Amniotic stem cell (primary cell): ENCODE measurements at regions not wholly inside any gene's neighbourhood (a gene's known extent, or its start where the extent isn't known, plus 50 kb on each side); places are given as distances from the start of the nearest gene placed in this dataset.

Experiments
- DNase-seq: peaks from one replicate; lab custom pipeline; 2025; lab: John Stamatoyannopoulos, UW

GRCh38 chr5:96072138-96072790, 110.6 kb upstream of the ELL2 start:
- DNase-seq, result no peak

- DNase-seq, result no peak
These were observed 109.1 kb upstream of the ELL2 start for GRCh38 chr5:96070622-96071225.

GRCh38 chr5:96067894-96068614, 106.4 kb upstream of the ELL2 start:
- no peak for DNase-seq

GRCh38 chr5:96067251-96067650, 105.6 kb upstream of the ELL2 start:
- no peak for DNase-seq

GRCh38 chr5:96066386-96066719, 104.7 kb upstream of the ELL2 start:
- DNase-seq, result no peak

- no peak for DNase-seq
These were observed 104.2 kb upstream of the ELL2 start for GRCh38 chr5:96065685-96066385.

GRCh38 chr5:96064877-96065276, 103.2 kb upstream of the ELL2 start:
- no peak for DNase-seq

- DNase-seq, result no peak
These were observed 101.2 kb upstream of the ELL2 start for GRCh38 chr5:96062836-96063235.

- DNase-seq, result no peak
These were observed 96.4 kb upstream of the ELL2 start for GRCh38 chr5:96058084-96058483.

GRCh38 chr5:96054311-96055030, 92.8 kb upstream of the ELL2 start:
- no peak for DNase-seq

GRCh38 chr5:96053063-96053735, 91.5 kb upstream of the ELL2 start:
- no peak for DNase-seq

GRCh38 chr5:96052374-96052773, 90.7 kb upstream of the ELL2 start:
- DNase-seq, result no peak

- no peak for DNase-seq
These were observed 89.8 kb upstream of the ELL2 start for GRCh38 chr5:96051401-96051830.

- DNase-seq, result no peak
These were observed 88.7 kb upstream of the ELL2 start for GRCh38 chr5:96050273-96050880.

GRCh38 chr5:96049398-96050272, 88.0 kb upstream of the ELL2 start:
- peak; percentile 53 for DNase-seq

GRCh38 chr5:96048763-96049162, 87.1 kb upstream of the ELL2 start:
- no peak for DNase-seq

- no peak for DNase-seq
These were observed 84.2 kb upstream of the ELL2 start for GRCh38 chr5:96045888-96046287.

GRCh38 chr5:96043446-96043845, 81.8 kb upstream of the ELL2 start:
- DNase-seq, result no peak

- DNase-seq, result no peak
These were observed 75.5 kb upstream of the ELL2 start for GRCh38 chr5:96037128-96037527.

- DNase-seq, result no peak
These were observed 74.7 kb upstream of the ELL2 start for GRCh38 chr5:96036301-96036700.
